Heart left ventricle (tissue), 13 donors: ENCODE measurements at regions not wholly inside any gene's neighbourhood (a gene's known extent, or its start where the extent isn't known, plus 50 kb on each side); places are given as distances from the start of the nearest gene placed in this dataset.

ENCODE experiments used
- CTCF ChIP-seq, 12 donors: fragments of 200-600 bp; sonication (generic) in 4 of 12; IDR thresholded peaks; one replicate each; pipeline versions ENCODE4 v1.5.0 to v1.8.0; 2018 to 2022; ENCODE audit warnings: antibody characterized with exemption in 12 of 12, mild to moderate bottlenecking in 5 of 12
- POLR2A ChIP-seq, 2 donors: fragments of 450-650 bp; IDR thresholded peaks; one replicate each; pipeline ENCODE4 v1.6.1; 2017; ENCODE audit warnings: antibody characterized with exemption in 2 of 2, mild to moderate bottlenecking in 2 of 2, moderate library complexity in 2 of 2
- donor health status: ischemic (EF 13 %, LVEDD 7.1; RV severe dilation, severe dysfunction).
- donor health status: DM: no; HTN: yes; CAD: no.
- donor health status: DM: no; HTN: no; CAD: no.
- donor health status: ischemic (EF 25% LVEDD 6.9; RV normal size, moderate dysfunction).
- donor health status: ischemic (EF 25% LVEDD 5.7; RV mildly dilated, moderate dysfunction).
- donor health status: ischemic (EF 35%, LVEDD 5.7; RV mildly dilated, moderate dysfunction).
- donor health status: nonischemic (EF 11% LVEDD 7.7; RV severe dilation, severe dysfunction).
- donor health status: DM: yes; HTN: yes; CAD: no.
- donor health status: PGD.
- donor health status: ischemic (EF 29% LVEDD 5.4; RV normal size, mild dysfunction).
- donor health status: nonischemic (EF 23%, LVEDD 6.1; RV moderate dilation, normal function).

- no peak for TF ChIP-seq CTCF (IDR thresholded peaks at IDR 0.05)
- no peak for TF ChIP-seq POLR2A (IDR thresholded peaks at IDR 0.05)
These were observed 384.6 kb upstream of the KHDRBS2 start for GRCh38 chr6:62670490-62671223.
